Loucy (cell line): ENCODE measurements at regions not wholly inside any gene's neighbourhood (a gene's known extent, or its start where the extent isn't known, plus 50 kb on each side); places are given as distances from the start of the nearest gene placed in this dataset.

Experiments
- EZH2phosphoT487 ChIP-seq: fragments of 200-600 bp; IDR thresholded peaks from 2 replicates; pipeline ENCODE4 v1.6.1; 2018; ENCODE audit warnings: antibody characterized with exemption, mild to moderate bottlenecking, moderate library complexity, borderline replicate concordance
- TF ChIP-seq, protein P1 (sequence below): fragments of 200-600 bp; sonication (generic); conservative IDR thresholded peaks from 2 replicates; pipeline ENCODE4 v1.5.1; 2014; ENCODE audit warnings: mild to moderate bottlenecking, antibody characterized with exemption, low read length

DNA sequence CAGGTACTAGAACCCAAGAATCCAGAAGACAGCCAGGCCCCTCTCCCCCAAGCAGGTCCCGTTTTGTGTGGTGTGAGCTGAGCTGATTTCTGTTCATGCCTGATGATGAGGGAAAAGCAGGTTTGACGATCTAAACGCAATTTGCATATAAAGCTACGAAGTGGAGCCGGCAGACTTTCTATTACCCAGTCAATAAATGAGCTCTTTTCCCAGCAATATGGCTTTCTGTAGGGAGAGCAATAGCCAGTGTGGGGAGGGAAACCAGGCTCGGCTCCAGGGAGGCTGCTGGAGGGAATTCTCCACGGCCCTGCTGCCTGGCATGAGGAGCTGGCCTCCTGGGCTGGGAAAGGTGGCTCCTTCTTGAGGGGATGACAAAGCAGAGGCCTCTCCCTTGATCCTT lies 140.7 kb upstream of the AJAP1 start:
- TF ChIP-seq, protein P1, sequence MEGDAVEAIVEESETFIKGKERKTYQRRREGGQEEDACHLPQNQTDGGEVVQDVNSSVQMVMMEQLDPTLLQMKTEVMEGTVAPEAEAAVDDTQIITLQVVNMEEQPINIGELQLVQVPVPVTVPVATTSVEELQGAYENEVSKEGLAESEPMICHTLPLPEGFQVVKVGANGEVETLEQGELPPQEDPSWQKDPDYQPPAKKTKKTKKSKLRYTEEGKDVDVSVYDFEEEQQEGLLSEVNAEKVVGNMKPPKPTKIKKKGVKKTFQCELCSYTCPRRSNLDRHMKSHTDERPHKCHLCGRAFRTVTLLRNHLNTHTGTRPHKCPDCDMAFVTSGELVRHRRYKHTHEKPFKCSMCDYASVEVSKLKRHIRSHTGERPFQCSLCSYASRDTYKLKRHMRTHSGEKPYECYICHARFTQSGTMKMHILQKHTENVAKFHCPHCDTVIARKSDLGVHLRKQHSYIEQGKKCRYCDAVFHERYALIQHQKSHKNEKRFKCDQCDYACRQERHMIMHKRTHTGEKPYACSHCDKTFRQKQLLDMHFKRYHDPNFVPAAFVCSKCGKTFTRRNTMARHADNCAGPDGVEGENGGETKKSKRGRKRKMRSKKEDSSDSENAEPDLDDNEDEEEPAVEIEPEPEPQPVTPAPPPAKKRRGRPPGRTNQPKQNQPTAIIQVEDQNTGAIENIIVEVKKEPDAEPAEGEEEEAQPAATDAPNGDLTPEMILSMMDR, result no peak
- TF ChIP-seq EZH2phosphoT487, result no peak
